Astrocyte (in vitro differentiated cells and primary cell): ENCODE measurements at regions not wholly inside any gene's neighbourhood (a gene's known extent, or its start where the extent isn't known, plus 50 kb on each side); places are given as distances from the start of the nearest gene placed in this dataset.

Experiments
- EZH2 ChIP-seq: IDR thresholded peaks from 2 replicates; pipeline ENCODE4 v1.6.1; 2012; ENCODE audit warnings: mild to moderate bottlenecking, low read length, inconsistent platforms; ENCODE audit not compliant: insufficient read depth
- TF ChIP-seq, protein P1 (sequence below): IDR thresholded peaks from 2 replicates; pipeline ENCODE4 v1.5.1; 2011; ENCODE audit warnings: low read depth, mild to moderate bottlenecking, inconsistent platforms, low read length, moderate library complexity; ENCODE audit not compliant: insufficient read depth

DNA sequence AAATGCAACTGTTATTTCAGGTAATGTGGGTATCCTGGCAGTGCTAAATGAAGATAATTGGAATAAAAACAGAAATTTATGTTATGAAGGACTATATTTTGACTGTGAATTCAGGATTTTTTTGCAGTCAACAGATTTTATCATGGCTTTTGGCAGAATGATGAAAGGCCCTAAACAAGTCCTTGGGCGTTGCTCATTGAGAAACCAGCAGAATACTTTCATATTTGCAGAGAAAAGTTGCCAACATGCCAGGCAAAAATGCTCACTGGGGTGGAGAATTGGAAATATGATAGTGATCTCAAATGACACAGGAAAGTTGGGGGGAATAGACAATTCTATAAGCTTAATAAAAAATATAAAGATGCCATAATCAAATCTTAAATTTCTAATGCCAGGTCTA, 121.1 kb downstream of the GPR85 start:
- TF ChIP-seq, protein P1, sequence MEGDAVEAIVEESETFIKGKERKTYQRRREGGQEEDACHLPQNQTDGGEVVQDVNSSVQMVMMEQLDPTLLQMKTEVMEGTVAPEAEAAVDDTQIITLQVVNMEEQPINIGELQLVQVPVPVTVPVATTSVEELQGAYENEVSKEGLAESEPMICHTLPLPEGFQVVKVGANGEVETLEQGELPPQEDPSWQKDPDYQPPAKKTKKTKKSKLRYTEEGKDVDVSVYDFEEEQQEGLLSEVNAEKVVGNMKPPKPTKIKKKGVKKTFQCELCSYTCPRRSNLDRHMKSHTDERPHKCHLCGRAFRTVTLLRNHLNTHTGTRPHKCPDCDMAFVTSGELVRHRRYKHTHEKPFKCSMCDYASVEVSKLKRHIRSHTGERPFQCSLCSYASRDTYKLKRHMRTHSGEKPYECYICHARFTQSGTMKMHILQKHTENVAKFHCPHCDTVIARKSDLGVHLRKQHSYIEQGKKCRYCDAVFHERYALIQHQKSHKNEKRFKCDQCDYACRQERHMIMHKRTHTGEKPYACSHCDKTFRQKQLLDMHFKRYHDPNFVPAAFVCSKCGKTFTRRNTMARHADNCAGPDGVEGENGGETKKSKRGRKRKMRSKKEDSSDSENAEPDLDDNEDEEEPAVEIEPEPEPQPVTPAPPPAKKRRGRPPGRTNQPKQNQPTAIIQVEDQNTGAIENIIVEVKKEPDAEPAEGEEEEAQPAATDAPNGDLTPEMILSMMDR: no peak
- TF ChIP-seq EZH2: no peak
